Osteoblast (primary cell): ENCODE measurements at regions not wholly inside any gene's neighbourhood (a gene's known extent, or its start where the extent isn't known, plus 50 kb on each side); places are given as distances from the start of the nearest gene placed in this dataset.

Experiments
- DNase-seq: peaks from one replicate; pipeline ENCODE4 v3.0.0; 2011; ENCODE audit warnings: low spot score, mixed read lengths; ENCODE audit not compliant: insufficient read length; ENCODE audit errors: missing footprints
- H2AFZ ChIP-seq: 2 replicates; pipeline ENCODE4 v1.6.0; 2011; ENCODE audit warnings: mild to moderate bottlenecking, low read length
- H3K27ac ChIP-seq: 2 replicates; pipeline ENCODE4 v1.5.1; 2011; ENCODE audit warnings: mild to moderate bottlenecking, low read depth, low read length, moderate library complexity
- H3K27me3 ChIP-seq: 2 replicates; pipeline ENCODE4 v1.6.0; 2012; ENCODE audit warnings: mild to moderate bottlenecking, control low read depth, inconsistent platforms, low read length, moderate library complexity; ENCODE audit not compliant: insufficient read depth
- H3K36me3 ChIP-seq: 2 replicates; pipeline ENCODE4 v1.5.1; 2011; ENCODE audit warnings: mild to moderate bottlenecking, low read length, control low read depth, moderate library complexity; ENCODE audit not compliant: insufficient read depth
- H3K4me1 ChIP-seq: 2 replicates; pipeline ENCODE4 v1.5.1; 2011; ENCODE audit warnings: mild to moderate bottlenecking, low read length, control low read depth, moderate library complexity; ENCODE audit not compliant: insufficient read depth
- H3K4me2 ChIP-seq: 2 replicates; pipeline ENCODE4 v1.6.0; 2011; ENCODE audit warnings: mild to moderate bottlenecking, low read length; ENCODE audit not compliant: insufficient read depth
- H3K4me3 ChIP-seq: fragments of 200-600 bp; sonication (generic); 3 replicates; pipeline ENCODE4 v1.5.1; 2012; ENCODE audit warnings: mild to moderate bottlenecking, low read length, inconsistent platforms; ENCODE audit not compliant: insufficient read depth
- H3K79me2 ChIP-seq: 2 replicates; pipeline ENCODE4 v1.6.0; 2012; ENCODE audit warnings: mild to moderate bottlenecking, low read length, control low read depth, inconsistent platforms; ENCODE audit not compliant: insufficient read depth
- H3K9me3 ChIP-seq: 2 replicates; pipeline ENCODE4 v1.5.1; 2011; ENCODE audit warnings: low read depth, low read length, control low read depth
- H4K20me1 ChIP-seq: 2 replicates; pipeline ENCODE4 v1.6.0; 2012; ENCODE audit warnings: mild to moderate bottlenecking, low read length, control low read depth; ENCODE audit not compliant: insufficient read depth
- TF ChIP-seq, protein P1 (sequence below): IDR thresholded peaks from 2 replicates; pipeline ENCODE4 v1.5.1; 2011; ENCODE audit warnings: mild to moderate bottlenecking, low read depth, low read length, moderate library complexity; ENCODE audit errors: extremely low read depth

DNA sequence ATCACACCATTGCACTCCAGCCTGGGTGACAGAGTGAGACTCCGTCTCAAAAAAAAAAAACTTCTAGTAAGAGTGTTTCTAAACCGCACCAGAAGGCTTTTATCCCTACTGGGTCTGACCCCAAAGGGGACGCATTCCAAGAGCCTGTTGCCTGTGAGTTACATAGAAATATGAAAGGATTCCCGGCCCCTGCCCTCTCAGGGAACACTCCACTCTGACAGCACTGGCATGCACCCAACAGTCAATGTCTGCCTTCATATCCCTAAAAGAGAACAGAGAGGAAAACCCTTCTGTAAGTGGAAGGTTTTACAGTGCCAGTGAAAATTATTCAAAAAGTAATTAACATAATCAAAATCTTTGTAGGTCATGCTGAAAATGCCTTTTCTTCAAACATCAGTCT is 117.1 kb upstream of the PTPRT start:
- Histone ChIP-seq H3K4me1 (no peaks in the 10 kb centered on the region), H4K20me1 (no peaks in the 10 kb centered on the region), H3K27me3 (no peaks in the 10 kb centered on the region), H3K4me3 (no peak overlapping the region), H3K9me3 (no peaks in the 10 kb centered on the region), H3K27ac (no peak overlapping the region), H3K36me3 (no peaks in the 10 kb centered on the region), H2AFZ (no peak overlapping the region), H3K79me2 (no peaks in the 10 kb centered on the region), H3K4me2 (no peak overlapping the region)
- no peak for DNase-seq
- TF ChIP-seq, protein P1, sequence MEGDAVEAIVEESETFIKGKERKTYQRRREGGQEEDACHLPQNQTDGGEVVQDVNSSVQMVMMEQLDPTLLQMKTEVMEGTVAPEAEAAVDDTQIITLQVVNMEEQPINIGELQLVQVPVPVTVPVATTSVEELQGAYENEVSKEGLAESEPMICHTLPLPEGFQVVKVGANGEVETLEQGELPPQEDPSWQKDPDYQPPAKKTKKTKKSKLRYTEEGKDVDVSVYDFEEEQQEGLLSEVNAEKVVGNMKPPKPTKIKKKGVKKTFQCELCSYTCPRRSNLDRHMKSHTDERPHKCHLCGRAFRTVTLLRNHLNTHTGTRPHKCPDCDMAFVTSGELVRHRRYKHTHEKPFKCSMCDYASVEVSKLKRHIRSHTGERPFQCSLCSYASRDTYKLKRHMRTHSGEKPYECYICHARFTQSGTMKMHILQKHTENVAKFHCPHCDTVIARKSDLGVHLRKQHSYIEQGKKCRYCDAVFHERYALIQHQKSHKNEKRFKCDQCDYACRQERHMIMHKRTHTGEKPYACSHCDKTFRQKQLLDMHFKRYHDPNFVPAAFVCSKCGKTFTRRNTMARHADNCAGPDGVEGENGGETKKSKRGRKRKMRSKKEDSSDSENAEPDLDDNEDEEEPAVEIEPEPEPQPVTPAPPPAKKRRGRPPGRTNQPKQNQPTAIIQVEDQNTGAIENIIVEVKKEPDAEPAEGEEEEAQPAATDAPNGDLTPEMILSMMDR = no peak

DNA sequence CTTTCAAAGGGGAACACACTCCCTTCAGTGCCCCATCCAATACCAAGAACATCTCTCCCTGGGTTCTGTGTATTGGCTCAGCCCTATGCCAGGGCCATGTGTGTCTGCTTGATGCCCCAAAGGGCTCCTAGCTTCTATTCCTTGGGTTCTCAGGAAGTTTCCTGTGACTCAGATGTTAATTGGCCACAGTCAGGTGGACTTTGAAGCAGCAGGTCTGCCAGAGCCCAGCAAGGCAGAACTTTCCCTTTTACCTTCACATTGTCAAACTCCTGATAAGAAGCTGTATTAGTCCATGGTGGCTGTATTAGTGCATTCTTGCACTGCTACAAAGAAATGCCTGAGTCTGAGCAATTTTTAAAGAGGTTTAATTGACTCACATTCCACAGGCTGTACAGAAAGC is 116.0 kb upstream of the PTPRT start:
- Histone ChIP-seq H3K36me3 (no peaks in the 10 kb centered on the region), H3K9me3 (no peaks in the 10 kb centered on the region), H4K20me1 (no peaks in the 10 kb centered on the region), H3K4me3 (no peak overlapping the region), H3K4me2 (no peak overlapping the region), H3K79me2 (no peaks in the 10 kb centered on the region), H2AFZ (no peak overlapping the region), H3K27me3 (no peaks in the 10 kb centered on the region), H3K27ac (no peak overlapping the region), H3K4me1 (no peaks in the 10 kb centered on the region)
- TF ChIP-seq, protein P1 = no peak
- DNase-seq = no peak

- TF ChIP-seq, protein P1 = no peak
- Histone ChIP-seq H3K27ac (no peak overlapping the region), H3K4me1 (no peaks in the 10 kb centered on the region), H3K79me2 (no peaks in the 10 kb centered on the region), H3K36me3 (no peaks in the 10 kb centered on the region), H3K4me2 (no peak overlapping the region), H3K4me3 (no peak overlapping the region), H4K20me1 (no peaks in the 10 kb centered on the region), H3K9me3 (no peaks in the 10 kb centered on the region), H2AFZ (no peak overlapping the region), H3K27me3 (no peaks in the 10 kb centered on the region)
- no peak for DNase-seq
These were observed 114.9 kb upstream of the PTPRT start for GRCh38 chr20:43304598-43304997.

DNA sequence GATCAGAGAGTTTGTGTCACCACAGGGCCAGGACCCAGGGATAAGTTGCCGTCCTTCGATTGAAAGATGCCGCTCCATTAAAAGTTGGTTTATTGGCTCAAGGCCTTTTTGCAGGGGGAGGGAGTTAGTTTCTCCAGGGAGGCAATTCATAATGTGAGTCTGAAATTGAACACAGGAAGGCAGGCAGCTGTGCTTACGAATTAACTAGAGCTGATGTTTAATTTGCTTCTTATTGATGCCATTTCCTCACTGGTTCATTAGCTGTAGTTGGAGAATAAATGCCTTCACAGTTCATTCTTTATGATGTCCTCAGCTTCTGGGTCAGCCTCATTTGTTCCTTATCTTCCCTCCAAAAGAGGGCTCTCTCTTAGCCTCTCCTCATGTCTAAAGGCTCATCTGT is 113.2 kb upstream of the PTPRT start:
- no peaks in the 10 kb centered on the region for H3K36me3 ChIP-seq
- H3K27ac ChIP-seq = no peak overlapping the region
- no peaks in the 10 kb centered on the region for H3K27me3 ChIP-seq
- no peaks in the 10 kb centered on the region for H4K20me1 ChIP-seq
- H3K4me1 ChIP-seq = no peaks in the 10 kb centered on the region
- H2AFZ ChIP-seq = no peak overlapping the region
- no peak overlapping the region for H3K4me2 ChIP-seq
- no peaks in the 10 kb centered on the region for H3K79me2 ChIP-seq
- TF ChIP-seq, protein P1 = no peak
- DNase-seq = no peak
- H3K4me3 ChIP-seq = no peak overlapping the region
- no peaks in the 10 kb centered on the region for H3K9me3 ChIP-seq
